Stimulated activated naive CD8-positive, alpha-beta T cell treated with anti-CD3 and anti-CD28 coated beads, Interleukin-15, Interleukin-2, amounts not matched to agents 100 U/mL and 50 U/mL, for 24 hours (primary cell): ENCODE measurements at regions not wholly inside any gene's neighbourhood (a gene's known extent, or its start where the extent isn't known, plus 50 kb on each side); places are given as distances from the start of the nearest gene placed in this dataset.

Experiments used
- ATAC-seq: fragments of 150-1000 bp; cut with Tn5 transposase; one replicate; pipeline ENCODE4 v1.10.0; 2021
- DNase-seq: peaks from one replicate; pipeline ENCODE4 v3.0.0; 2021

- ATAC-seq (no peak), DNase-seq (no peak)
These were observed 708.2 kb downstream of the UQCRFS1 start for GRCh38 chr19:28504727-28505126.

GRCh38 chr19:28504139-28504538 is 708.8 kb downstream of the UQCRFS1 start:
- ATAC-seq = no peak
- no peak for DNase-seq

DNA sequence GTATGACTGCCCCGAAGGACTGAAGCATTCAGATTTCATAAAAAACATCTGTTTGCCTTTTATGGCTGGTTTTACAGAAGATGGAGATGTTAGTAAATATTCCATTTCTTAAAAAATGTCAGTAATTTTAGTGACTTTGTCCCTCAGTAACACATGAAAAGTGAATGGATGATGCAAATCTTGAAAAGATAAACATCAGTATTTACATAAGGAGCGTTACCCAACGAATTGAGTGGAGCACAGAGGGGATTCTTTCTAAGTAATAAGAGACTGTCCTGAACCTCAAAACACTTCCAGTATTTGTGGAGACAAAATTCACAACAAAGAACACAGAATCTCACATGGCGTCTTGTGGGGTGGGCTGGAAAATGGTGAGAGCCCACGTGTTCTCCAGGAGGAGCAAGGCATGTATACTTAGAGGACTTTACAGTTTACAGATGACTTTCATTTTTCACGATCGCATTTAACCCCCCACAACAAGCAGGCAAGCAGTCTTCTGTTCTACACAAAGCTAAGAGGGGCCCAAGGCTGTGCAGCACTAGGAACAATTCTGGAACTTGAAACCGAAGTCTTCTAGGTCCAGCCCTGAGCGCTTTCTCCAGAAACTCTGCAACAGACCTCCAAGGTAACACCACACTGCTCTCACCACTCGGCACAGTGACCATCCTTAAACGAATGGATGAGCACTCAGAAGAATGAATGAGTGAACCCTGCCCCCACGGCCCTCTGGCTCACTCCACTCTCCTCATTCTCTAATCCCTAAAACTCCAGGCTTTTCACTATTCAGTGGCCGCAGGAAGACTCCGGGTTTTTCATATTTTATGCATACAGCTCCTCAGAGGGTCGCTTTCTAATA is 709.8 kb downstream of the UQCRFS1 start:
- DNase-seq = no peak
- no peak for ATAC-seq

GRCh38 chr19:28501976-28502375 is 711.0 kb downstream of the UQCRFS1 start:
- DNase-seq (no peak), ATAC-seq (no peak)

DNA sequence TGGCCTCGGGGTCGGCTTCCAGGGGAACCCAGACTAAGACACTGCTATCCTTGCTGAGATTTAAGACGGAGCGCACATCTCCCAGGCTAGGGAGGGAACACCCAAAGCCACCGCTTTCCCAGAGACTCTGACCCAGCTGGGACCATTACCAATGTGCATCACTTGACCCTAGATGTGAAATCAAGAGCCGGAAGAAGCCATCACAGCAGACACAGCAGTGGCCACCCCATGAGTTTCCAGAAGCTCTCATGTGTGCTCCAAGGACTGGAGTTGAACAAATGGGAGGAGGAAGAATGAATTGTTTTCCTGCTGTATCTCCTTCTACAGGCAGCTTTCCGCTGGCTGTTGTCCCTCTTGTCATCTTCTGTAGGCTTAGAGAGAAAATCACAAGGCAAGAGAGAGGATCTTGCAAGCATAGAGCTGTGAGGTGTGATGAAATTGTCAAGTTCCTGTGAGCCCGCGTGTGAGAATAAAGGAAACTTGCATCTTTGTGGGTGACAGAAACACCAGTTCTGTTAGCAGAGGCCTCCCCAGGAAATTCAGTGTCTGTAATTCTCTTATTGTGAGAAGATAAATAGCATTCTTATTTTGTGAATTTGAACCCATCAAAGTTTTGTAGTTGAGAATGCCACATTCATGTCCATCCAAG is 711.8 kb downstream of the UQCRFS1 start:
- no peak for DNase-seq
- no peak for ATAC-seq

- DNase-seq = no peak
- no peak for ATAC-seq
These were observed 712.7 kb downstream of the UQCRFS1 start for GRCh38 chr19:28500296-28500695.

DNA sequence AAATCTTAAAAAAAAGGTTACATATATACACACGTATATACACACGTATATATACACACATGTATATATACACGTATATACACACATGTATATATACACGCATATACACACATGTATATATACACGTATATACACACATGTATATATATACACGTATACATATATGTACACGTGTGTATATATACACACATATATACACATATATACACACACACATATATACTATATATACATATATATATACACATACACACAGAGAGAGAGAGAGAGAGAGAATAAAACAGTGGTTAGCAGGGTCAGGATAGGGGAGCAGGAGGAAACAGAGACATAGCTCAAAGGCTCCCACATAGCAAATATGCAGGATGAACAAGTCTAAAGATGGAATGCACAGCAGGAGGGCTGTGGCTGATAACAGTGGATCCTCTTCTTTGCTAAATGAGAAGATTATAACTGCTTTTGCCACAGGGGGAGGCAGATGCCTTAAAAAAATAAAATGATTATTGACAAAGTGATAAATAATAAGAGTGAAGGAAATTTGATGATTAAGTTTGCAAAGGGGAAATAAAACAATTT is 714.5 kb downstream of the UQCRFS1 start:
- DNase-seq (no peak), ATAC-seq (no peak)

- no peak for ATAC-seq
- DNase-seq = no peak
These were observed 715.1 kb downstream of the UQCRFS1 start for GRCh38 chr19:28497887-28498286.

- ATAC-seq (no peak), DNase-seq (no peak)
These were observed 715.8 kb downstream of the UQCRFS1 start for GRCh38 chr19:28497137-28497536.

GRCh38 chr19:28495046-28495445 is 717.9 kb downstream of the UQCRFS1 start:
- DNase-seq = no peak
- ATAC-seq = no peak

DNA sequence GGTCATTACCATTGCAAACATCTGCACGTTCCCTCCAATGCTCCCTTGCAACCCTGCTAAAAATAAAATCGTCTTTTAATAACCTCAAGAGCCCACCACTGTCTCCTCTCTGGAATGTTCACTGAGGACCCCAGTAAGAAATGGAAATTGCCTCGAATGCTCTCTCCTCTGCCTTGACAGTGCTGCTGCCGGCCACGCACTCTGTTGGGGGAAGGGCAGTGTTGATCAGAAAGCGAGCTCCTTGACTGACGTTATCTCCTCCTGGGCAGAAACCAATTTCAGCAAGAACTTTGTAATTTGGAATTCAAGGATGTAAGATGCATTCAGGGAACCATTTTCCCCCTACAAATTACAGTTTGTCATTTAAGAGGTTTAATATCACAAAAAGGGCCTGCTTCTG is 718.5 kb downstream of the UQCRFS1 start:
- ATAC-seq (no peak), DNase-seq (no peak)

GRCh38 chr19:28493884-28494283 is 719.1 kb downstream of the UQCRFS1 start:
- no peak for DNase-seq
- no peak for ATAC-seq

DNA sequence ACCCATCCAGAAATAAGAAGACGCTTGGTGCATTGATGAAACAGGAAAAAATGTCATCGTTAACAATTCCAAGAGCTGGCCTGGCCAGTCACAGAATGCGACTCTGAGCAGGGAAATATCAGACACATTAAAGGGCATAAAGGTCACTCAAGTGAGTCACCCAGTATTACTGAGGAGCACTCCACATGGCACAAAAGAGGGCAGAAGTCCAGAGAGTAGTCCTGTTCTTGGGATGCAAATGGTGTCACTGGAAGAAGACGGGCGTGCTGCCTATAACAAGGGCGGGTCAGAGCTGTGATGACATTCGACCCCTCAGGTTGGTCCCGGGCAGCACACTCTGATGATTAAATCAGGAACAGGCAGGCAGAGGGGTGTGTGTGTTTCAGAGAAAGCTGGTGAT is 720.3 kb downstream of the UQCRFS1 start:
- no peak for DNase-seq
- no peak for ATAC-seq

GRCh38 chr19:28492201-28492600 is 720.8 kb downstream of the UQCRFS1 start:
- no peak for DNase-seq
- no peak for ATAC-seq

- DNase-seq (no peak), ATAC-seq (no peak)
These were observed 723.2 kb downstream of the UQCRFS1 start for GRCh38 chr19:28489776-28490175.

GRCh38 chr19:28489126-28489660 is 723.8 kb downstream of the UQCRFS1 start:
- no peak for DNase-seq
- ATAC-seq = no peak

- no peak for ATAC-seq
- no peak for DNase-seq
These were observed 725.0 kb downstream of the UQCRFS1 start for GRCh38 chr19:28487999-28488398.

- ATAC-seq (no peak), DNase-seq (no peak)
These were observed 726.0 kb downstream of the UQCRFS1 start for GRCh38 chr19:28486926-28487325.

DNA sequence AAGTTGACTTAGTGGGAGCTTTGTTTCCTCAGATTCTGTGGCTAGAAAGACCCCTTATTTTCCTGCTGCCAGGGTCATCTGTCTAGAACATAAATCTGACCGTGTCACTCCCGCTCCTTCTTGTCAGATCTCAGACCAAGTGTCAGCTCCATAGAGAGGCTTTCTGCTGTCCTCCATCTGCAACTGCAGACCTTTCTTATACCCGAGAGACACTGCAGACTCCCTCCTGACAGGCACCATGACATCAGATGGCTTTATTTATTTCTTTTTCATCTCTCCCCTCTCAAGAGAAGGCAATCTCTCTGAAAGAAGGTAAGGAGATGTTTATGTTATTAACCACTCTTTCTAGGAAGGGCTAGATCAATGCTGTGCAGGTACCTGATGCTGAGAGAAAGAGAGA is 726.5 kb downstream of the UQCRFS1 start:
- DNase-seq = no peak
- ATAC-seq = no peak

DNA sequence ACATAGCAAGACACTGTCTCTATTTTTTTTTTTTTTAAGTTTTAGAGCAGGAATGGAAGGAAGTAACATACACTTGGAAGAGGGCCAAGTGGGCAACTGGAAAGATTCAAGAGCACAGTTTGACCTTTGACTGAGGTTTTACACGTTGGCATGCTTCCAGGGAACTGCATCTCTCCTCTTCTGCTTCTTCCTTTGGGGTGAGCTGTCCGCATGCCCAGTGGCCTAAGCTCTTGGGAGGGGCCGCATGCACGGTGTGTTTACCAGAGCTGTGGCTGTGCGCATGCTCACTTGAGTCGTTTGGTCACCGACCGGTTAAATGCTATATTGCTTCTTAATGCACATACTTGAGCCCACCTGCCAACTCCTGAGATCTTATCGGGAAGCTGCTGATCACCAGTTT is 727.7 kb downstream of the UQCRFS1 start:
- no peak for DNase-seq

DNA sequence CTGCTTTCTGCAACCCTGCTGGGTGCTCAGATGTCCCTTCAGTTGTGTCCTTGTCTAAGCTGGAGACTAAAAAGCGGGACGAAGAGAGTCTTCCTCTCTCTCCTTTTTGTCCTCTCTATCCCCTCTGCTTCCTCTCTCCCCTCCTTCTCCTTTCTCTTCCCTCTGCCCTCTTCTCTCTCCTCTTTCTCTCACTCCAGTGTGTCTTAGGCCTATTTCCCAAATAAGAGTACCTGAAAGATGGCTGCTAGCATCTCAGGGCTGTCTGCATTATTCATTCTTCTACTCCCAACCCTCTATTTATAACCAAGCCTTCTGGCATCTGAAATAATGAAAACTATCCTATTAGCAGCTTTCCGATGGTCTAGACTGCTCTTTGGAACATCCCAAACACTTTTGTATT is 729.8 kb downstream of the UQCRFS1 start:
- DNase-seq (no peak), ATAC-seq (no peak)

More for the DNA sequence above, 727.7 kb downstream of the UQCRFS1 start:
- ATAC-seq = no peak

- DNase-seq (no peak), ATAC-seq (no peak)
These were observed 730.7 kb downstream of the UQCRFS1 start for GRCh38 chr19:28482221-28482620.

DNA sequence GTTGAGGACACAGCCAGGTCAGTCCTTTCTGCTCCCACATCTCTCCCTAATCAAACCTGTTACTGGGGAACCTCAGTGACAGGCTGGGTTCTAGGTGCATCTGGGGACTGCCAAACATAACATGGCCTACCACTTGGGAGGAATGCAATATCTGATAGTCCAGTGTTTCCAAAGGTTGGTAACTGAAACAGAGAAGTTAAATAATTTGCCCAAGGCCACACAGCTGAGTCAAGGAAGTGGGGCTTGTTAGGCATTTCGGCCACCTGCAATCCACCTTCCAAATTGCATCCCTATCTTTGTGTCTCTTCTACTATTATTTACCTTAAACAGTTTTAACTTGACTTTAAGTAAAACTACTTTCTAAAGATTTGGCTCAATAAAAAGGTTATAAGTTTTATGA is 731.3 kb downstream of the UQCRFS1 start:
- ATAC-seq (no peak), DNase-seq (no peak)
